Thyroid gland (tissue), 4 donors: ENCODE measurements at regions not wholly inside any gene's neighbourhood (a gene's known extent, or its start where the extent isn't known, plus 50 kb on each side); places are given as distances from the start of the nearest gene placed in this dataset.

Experiments
- DNase-seq, 2 donors: peaks; one replicate each; pipeline ENCODE4 v3.0.0-alpha.2; 2019
- H3K27ac ChIP-seq, 3 donors: fragments of 200-600 bp; sonication (generic); 1 replicate in 2 of 3; 2 replicates in 1 of 3; pipeline ENCODE4 v1.5.1; 2016 to 2019; ENCODE audit warnings: mild to moderate bottlenecking in 1 of 3, moderate library complexity in 1 of 3
- H3K27me3 ChIP-seq: fragments of 200-600 bp; sonication (generic); one replicate; pipeline ENCODE4 v1.5.1; 2019
- H3K36me3 ChIP-seq, 2 donors: fragments of 200-600 bp; sonication (generic); one replicate each; pipeline ENCODE4 v1.5.1; 2016 to 2019
- H3K4me1 ChIP-seq, 2 donors: fragments of 200-600 bp; sonication (generic); one replicate each; pipeline ENCODE4 v1.5.1; 2017 to 2019
- H3K4me3 ChIP-seq, 3 donors: fragments of 200-600 bp; sonication (generic); replicated peaks in 1 of 3; 1 replicate in 2 of 3; 2 replicates in 1 of 3; pipeline ENCODE4 v1.5.1; 2016; ENCODE audit warnings: mild to moderate bottlenecking in 1 of 3
- H3K9me3 ChIP-seq: fragments of 200-600 bp; sonication (generic); one replicate; pipeline ENCODE4 v1.5.1; 2017
- POLR2A ChIP-seq, 2 donors: fragments of 450-650 bp; IDR thresholded peaks; one replicate each; pipeline ENCODE4 v1.6.1; 2017; ENCODE audit warnings: antibody characterized with exemption in 2 of 2, mild to moderate bottlenecking in 2 of 2, moderate library complexity in 1 of 2
- WGBS, 2 donors: methylation state at CpG; one replicate each; pipeline ENCODE4 v1.1.5; 2017; 5-methylcytosine and 5-hydroxymethylcytosine counted together
- intact Hi-C: fragments of 100-400 bp; cut with DNase I; formaldehyde crosslinking; loops from one replicate; pipeline ENCODE4 v1.15.1; 2023
- TF ChIP-seq, protein P1 (sequence below), 6 experiments: fragments of 200-600 bp in 3 of 6; fragments of 450-650 bp in 3 of 6; sonication (generic) in 3 of 6; IDR thresholded peaks; one replicate each; pipeline ENCODE4 v1.5.1; 2016 to 2019; ENCODE audit warnings: antibody characterized with exemption in 6 of 6, mild to moderate bottlenecking in 2 of 6, inconsistent platforms in 1 of 6, moderate library complexity in 1 of 6

DNA sequence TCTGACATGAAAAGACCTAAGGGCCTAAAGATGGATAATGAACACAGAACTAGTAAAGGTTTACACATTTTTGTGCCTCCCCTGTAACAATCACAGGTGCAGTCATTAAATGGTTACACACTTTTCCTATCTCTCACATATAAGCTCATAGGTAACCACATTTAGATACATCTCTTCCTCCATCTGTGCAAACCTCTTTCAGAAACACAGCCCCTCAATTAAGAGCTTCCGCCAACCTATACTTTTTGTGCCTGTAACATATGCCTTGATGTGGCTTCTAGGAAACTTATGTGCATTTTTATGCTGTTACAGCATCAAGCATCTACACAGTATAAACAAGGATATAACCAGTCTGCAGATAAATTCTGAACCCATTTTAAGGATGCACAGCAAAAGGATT lies 643.3 kb downstream of the BCL11A start:
- no peak overlapping the region for H3K4me3 ChIP-seq
- no peak for TF ChIP-seq POLR2A (IDR thresholded peaks at IDR 0.05)
- TF ChIP-seq, protein P1, sequence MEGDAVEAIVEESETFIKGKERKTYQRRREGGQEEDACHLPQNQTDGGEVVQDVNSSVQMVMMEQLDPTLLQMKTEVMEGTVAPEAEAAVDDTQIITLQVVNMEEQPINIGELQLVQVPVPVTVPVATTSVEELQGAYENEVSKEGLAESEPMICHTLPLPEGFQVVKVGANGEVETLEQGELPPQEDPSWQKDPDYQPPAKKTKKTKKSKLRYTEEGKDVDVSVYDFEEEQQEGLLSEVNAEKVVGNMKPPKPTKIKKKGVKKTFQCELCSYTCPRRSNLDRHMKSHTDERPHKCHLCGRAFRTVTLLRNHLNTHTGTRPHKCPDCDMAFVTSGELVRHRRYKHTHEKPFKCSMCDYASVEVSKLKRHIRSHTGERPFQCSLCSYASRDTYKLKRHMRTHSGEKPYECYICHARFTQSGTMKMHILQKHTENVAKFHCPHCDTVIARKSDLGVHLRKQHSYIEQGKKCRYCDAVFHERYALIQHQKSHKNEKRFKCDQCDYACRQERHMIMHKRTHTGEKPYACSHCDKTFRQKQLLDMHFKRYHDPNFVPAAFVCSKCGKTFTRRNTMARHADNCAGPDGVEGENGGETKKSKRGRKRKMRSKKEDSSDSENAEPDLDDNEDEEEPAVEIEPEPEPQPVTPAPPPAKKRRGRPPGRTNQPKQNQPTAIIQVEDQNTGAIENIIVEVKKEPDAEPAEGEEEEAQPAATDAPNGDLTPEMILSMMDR (IDR thresholded peaks at IDR 0.05) = no peak
- intact Hi-C loops = no loop called here

DNA sequence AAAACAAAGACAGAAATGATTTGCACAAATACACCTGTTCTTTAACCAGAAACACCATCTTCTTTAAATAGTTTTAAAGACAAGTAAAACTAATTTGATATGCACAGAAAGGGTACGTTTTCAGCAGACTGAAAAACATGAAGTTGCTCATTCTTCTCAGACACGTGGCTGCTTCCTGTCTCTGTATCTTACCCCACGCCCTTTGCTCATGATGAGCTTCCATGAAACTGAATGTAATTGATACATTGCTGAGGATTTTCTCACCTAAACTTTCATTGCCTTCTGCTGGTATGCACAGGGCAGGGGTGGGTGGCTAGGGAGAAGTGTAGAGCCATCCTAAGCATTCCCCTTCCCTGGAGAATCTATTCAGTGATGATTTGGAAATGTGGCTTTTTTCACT lies 644.3 kb downstream of the BCL11A start:
- intact Hi-C loops = no loop called here
- no peak for TF ChIP-seq POLR2A (IDR thresholded peaks at IDR 0.05)
- TF ChIP-seq, protein P1 (IDR thresholded peaks at IDR 0.05) = no peak
- DNase-seq = no peak

More for the DNA sequence above, 643.3 kb downstream of the BCL11A start:
- H3K36me3 ChIP-seq = no peaks in the 10 kb centered on the region
- no peak overlapping the region for H3K27ac ChIP-seq
- H3K27me3 ChIP-seq = no peaks in the 10 kb centered on the region
- no peaks in the 10 kb centered on the region for H3K4me1 ChIP-seq
- no peaks in the 10 kb centered on the region for H3K9me3 ChIP-seq
- no peak for DNase-seq
- WGBS, 2 donors = 88 to 100% methylated on average over 1 of the region's 1 CpG

DNA sequence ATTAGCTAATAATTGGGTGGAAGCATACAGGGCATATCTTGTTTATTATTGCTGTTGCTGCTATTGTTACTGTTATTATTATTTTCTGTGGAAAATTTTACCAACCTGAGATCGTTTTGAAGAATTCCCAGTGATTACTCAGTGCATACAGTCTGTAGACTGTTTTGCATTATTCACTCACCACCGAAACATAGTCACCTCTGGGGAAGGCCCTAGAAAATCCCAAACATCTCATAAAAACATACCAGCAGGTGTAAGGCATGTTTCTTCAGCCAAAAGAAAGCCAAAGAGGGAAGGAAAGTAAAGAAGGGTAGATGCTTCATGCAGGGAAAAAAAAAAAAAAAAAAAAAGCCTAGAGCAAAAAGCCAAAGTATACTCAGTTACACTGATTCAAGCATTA lies 647.7 kb downstream of the BCL11A start:
- WGBS, 2 donors = 81 to 91% methylated on average over 2 of the region's 2 CpGs

More for the DNA sequence above, 644.3 kb downstream of the BCL11A start:
- no peaks in the 10 kb centered on the region for H3K4me1 ChIP-seq
- 59 to 84% methylated on average over 3 of the region's 3 CpGs for WGBS, 2 donors
- no peaks in the 10 kb centered on the region for H3K36me3 ChIP-seq
- no peaks in the 10 kb centered on the region for H3K9me3 ChIP-seq
- no peaks in the 10 kb centered on the region for H3K27me3 ChIP-seq
- no peak overlapping the region for H3K27ac ChIP-seq
- no peak overlapping the region for H3K4me3 ChIP-seq

DNA sequence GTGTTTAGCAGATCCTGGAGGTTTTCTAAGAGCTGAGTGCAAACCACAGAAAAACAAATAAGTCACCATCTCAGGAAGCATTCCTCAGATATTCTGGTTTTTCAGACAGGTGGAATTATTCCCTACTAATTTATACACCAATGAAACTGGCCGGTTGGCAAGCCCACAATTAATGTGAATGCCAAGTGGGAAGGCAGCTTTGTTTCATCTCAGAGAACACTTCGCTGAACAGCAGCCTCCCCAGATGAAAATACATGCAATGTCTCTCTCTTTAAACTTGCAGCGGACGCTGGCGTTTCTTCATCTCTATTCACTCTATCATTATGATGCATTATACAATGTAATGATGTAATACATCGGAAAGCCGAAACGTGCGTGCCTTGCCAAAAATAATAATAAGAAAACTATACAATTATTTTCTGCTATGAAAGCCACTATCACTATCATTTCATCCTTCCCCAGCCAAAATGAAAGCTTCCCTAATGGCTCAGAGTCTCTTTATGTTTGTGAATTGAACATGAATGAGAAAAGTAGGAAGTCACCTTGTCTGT lies 649.4 kb downstream of the BCL11A start:
- intact Hi-C loops = no loop called here
- no peaks in the 10 kb centered on the region for H3K9me3 ChIP-seq
- peaks cover 0 to 14% of the 10 kb centered on the region in 2 donors for H3K4me1 ChIP-seq
- no peaks in the 10 kb centered on the region for H3K27me3 ChIP-seq
- TF ChIP-seq POLR2A (IDR thresholded peaks at IDR 0.05) = no peak
- no peak for DNase-seq
- 76 to 79% methylated on average over 9 of the region's 9 CpGs for WGBS, 2 donors
- H3K36me3 ChIP-seq = no peaks in the 10 kb centered on the region
- H3K4me3 ChIP-seq = no peak overlapping the region
- no peak overlapping the region for H3K27ac ChIP-seq

More for the DNA sequence above, 647.7 kb downstream of the BCL11A start:
- Histone ChIP-seq H3K27ac (no peak overlapping the region), H3K27me3 (no peaks in the 10 kb centered on the region), H3K9me3 (no peaks in the 10 kb centered on the region), H3K4me3 (no peak overlapping the region), H3K4me1 (peaks cover 0 to 9% of the 10 kb centered on the region in 2 donors), H3K36me3 (no peaks in the 10 kb centered on the region)
- DNase-seq = no peak
- TF ChIP-seq, protein P1 (IDR thresholded peaks at IDR 0.05) = no peak
- TF ChIP-seq POLR2A (IDR thresholded peaks at IDR 0.05) = no peak
- intact Hi-C loops = no loop called here

DNA sequence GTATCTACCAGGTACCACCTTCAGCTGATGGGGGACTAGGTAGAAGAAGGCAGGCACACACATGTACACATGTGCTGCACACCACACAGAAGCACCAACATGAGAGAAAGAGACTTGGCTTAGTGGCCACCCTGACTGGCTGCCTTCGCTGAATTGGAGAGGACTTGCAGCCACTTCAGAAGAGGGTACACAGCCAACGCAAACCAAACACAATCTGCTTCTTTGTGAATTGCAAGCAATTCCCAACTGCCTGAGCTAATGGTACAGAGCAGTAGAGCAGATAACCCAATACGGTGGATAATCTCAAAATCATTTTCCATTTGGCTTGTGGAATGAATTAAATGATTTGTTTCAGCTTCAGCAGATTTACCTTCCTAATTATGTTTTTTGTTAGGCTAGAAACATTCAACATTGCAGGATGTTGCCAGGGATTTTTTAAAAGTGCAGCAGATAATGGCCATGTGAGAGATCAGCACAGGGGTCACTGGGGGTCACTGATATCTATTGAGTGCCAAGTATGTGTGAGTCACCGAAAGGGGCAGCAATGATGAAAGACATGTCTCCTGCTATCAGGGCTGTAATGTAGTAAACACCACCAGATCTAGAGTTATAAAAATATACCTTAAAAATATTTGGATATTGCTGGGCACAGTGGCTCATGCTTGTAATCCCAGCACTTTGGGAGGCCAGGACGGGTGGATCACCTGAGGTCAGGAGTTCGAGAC lies 652.6 kb downstream of the BCL11A start:
- peak; percentile 42 to 58 for DNase-seq
- Histone ChIP-seq H3K4me3 (no peak overlapping the region), H3K27me3 (no peaks in the 10 kb centered on the region), H3K4me1 (peaks cover 0 to 14% of the 10 kb centered on the region in 2 donors), H3K9me3 (no peaks in the 10 kb centered on the region), H3K36me3 (no peaks in the 10 kb centered on the region), H3K27ac (no peak overlapping the region)
- TF ChIP-seq POLR2A (IDR thresholded peaks at IDR 0.05) = no peak
- TF ChIP-seq, protein P1 (IDR thresholded peaks at IDR 0.05) = no peak
- WGBS, 2 donors = 56 to 63% methylated on average over 6 of the region's 6 CpGs
- intact Hi-C loops = no loop called here
